ENCODE measurements at regions not wholly inside any gene's neighbourhood (a gene's known extent, or its start where the extent isn't known, plus 50 kb on each side); places are given as distances from the start of the nearest gene placed in this dataset.

- no peak for DNase-seq
Measured at GRCh38 chr9:107064378-107064777, 201.4 kb downstream of the ZNF462 start.

- DNase-seq = no peak
Measured at GRCh38 chr9:107065549-107065948, 202.6 kb downstream of the ZNF462 start.

- DNase-seq = no peak
Measured at GRCh38 chr9:107067739-107068416, 204.9 kb downstream of the ZNF462 start.

- no peak for DNase-seq
Measured at GRCh38 chr9:107068581-107068980, 205.6 kb downstream of the ZNF462 start.

GRCh38 chr9:107070586-107070985 is 207.6 kb downstream of the ZNF462 start:
- DNase-seq = no peak

GRCh38 chr9:107078061-107078460 is 205.0 kb upstream of the RAD23B start:
- DNase-seq = no peak

- DNase-seq = no peak
Measured at GRCh38 chr9:107079589-107079988, 203.5 kb upstream of the RAD23B start.

- DNase-seq = no peak
Measured at GRCh38 chr9:107080130-107080529, 202.9 kb upstream of the RAD23B start.

- no peak for DNase-seq
Measured at GRCh38 chr9:107086460-107086859, 196.6 kb upstream of the RAD23B start.

GRCh38 chr9:107087222-107087621 is 195.9 kb upstream of the RAD23B start:
- no peak for DNase-seq

- DNase-seq = no peak
Measured at GRCh38 chr9:107090218-107090617, 192.9 kb upstream of the RAD23B start.

- DNase-seq = no peak
Measured at GRCh38 chr9:107093365-107094060, 189.6 kb upstream of the RAD23B start.

- no peak for DNase-seq
Measured at GRCh38 chr9:107094370-107094769, 188.7 kb upstream of the RAD23B start.

GRCh38 chr9:107100591-107100990 is 182.5 kb upstream of the RAD23B start:
- no peak for DNase-seq

- DNase-seq = no peak
Measured at GRCh38 chr9:107102011-107102410, 181.1 kb upstream of the RAD23B start.

GRCh38 chr9:107103621-107104020 is 179.5 kb upstream of the RAD23B start:
- DNase-seq = no peak

GRCh38 chr9:107105784-107106183 is 177.3 kb upstream of the RAD23B start:
- no peak for DNase-seq

- DNase-seq = no peak
Measured at GRCh38 chr9:107106416-107106815, 176.7 kb upstream of the RAD23B start.

GRCh38 chr9:107108342-107109130 is 174.5 kb upstream of the RAD23B start:
- DNase-seq = no peak

GRCh38 chr9:107109324-107109723 is 173.8 kb upstream of the RAD23B start:
- DNase-seq = no peak

- DNase-seq = no peak
Measured at GRCh38 chr9:107110153-107110552, 172.9 kb upstream of the RAD23B start.

GRCh38 chr9:107112707-107113243 is 170.3 kb upstream of the RAD23B start:
- no peak for DNase-seq
